HCEC 1CT (cell line): ENCODE measurements at regions not wholly inside any gene's neighbourhood (a gene's known extent, or its start where the extent isn't known, plus 50 kb on each side); places are given as distances from the start of the nearest gene placed in this dataset.

Experiments
- DNase-seq: peaks from one replicate; pipeline ENCODE4 v3.0.0-alpha.2; 2017

DNA sequence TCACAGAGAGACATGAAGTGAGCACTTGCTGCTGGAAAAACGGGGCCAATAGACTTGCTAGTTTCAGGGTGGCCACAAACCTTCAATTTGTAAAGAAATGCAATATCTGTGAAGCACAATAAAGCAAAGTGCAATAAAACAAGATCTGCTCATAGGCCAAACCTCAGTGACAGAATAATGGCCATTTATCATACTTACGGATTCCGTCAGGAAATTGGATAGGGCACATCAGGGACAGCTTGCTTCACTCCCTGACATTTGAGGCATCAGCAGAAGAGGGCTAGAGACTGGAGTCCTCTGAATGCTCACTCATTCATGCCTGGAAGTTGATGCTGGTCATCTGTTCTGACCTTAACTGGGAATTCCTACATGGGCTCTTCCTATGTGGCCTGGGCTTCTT is 165.5 kb upstream of the OPRM1 start:
- no peak for DNase-seq

DNA sequence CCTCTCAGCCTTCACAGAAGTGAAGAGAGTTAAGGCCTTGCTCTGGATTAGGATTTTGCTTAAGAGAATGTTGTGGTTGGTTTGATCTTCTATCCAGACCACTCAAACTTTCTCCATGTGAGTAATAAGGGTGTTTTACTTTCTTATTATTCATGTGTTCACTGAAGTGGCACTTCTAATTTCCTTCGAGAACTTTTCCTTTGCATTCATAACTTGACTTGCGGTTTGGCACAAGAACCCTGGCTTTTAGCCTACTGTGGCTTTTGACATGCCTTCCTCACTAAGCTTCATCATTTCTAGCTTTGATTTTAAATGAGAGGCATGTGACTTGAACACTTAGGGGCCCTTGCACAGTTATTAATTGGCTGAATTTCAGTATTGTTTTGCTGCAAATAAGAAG is 166.1 kb upstream of the OPRM1 start:
- DNase-seq, result no peak

DNA sequence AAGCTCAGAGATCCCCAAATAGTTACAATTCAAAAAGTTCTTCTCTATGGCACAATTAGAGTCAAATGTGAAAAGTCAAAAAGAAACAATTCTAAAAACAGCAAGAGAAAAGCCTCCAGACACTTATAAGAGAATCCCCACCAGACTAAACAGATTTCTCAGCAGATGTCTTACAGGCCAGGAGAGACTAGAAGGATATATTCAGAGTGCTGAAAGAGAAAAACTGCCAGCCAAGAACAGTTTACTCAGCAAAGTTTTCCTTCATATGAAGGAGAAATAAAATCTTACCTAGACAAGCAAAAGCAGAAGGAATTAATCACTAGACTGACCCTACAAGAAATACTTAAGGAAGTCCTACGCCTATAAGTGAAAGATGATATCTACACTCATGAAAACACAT is 176.1 kb upstream of the OPRM1 start:
- DNase-seq, result no peak

DNA sequence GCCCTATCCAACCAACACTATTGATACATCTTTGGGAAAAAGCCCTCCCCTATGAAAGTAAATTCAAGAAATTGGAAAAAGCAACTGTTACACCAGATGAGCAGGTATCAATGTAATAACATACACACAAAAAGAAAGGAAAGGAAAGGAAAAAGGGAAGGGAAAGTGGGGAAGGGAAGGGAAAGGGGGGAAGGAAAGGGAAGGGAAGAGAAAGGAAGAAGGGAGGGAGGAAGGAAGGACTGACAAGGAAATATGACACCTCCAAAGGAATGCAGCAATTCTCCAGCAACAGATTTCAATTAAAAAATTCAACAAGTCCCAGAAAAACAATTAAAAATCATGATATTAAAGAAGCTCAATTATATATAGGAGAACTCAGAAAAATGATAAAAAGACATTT is 176.9 kb upstream of the OPRM1 start:
- DNase-seq, result no peak

DNA sequence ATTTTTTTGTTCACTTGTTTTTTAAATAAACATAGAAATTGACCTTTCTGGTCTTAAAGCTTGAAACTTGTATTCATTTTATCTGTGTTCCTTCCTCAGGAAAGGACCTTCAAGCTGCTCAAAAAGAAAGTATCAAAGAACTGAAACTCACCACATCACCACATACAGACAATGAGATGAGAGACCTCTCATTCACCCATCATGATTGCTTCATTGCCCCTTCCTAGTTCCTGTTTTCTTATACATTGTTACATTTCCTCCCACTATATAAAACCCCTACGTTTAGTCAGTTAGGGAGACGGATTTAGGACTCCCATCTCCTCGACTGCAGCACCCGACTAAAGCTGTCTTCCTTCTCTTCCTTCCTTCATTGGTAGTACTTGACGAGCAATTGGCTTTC is 180.5 kb upstream of the OPRM1 start:
- DNase-seq, result no peak

DNA sequence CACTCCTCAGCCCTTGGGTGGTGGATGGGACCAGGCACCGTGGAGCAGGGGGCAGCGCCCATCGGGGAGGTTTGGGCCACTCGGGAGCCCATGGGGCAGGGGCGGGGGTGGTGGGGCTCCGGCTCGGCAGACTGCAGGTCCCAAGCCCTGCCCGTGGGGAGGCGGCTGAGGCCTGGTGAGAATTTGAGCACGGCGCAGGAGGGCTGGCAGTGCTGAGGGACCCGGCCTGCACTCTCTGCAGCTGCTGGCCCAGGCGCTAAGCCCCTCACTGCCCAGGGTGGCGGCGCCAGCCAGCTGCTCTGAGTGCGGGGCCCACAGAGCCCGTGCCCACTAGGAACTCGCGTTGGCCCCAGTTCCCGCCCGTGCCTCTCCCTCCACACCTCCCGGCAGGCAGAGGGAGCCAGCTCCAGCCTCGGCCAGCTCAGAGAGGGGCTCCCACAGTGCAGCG is 182.1 kb upstream of the OPRM1 start:
- DNase-seq, result no peak

DNA sequence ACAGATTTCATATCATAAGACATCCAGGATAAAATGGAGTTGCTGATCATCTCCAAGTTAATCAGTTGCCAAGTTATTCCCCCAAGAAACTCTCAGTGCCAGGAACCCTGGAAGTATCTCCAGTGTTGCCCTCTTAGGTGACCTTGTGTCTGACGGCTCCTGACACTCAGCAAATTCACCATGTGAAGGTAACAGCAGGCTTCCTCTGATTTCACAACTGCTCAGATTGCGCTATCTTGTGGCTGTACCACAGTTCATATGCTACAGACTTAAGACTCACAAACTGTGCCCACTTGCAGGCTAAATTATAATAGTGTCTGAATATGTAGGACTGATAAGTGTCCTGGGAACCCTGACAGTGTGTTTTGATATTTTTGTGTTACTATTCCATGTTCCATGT is 186.6 kb upstream of the OPRM1 start:
- DNase-seq, result no peak

DNA sequence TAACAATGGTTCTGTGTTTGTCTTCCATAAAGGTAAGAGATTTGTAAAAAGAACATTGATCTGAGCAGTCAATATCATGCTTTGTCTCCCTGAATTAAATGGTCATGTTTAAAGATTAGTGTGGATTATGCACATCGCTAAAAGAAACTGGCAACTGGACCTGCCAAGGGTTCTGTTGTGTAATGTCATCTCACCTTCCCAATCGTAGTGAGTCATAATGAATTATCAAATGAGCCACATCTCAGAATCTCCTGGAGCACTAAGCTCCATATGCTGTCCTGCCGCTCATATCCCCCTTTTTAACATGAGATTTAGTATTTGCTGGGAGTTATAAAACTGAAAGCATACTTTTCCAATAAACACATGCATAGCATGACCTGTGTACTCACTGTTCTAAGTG is 187.0 kb upstream of the OPRM1 start:
- DNase-seq, result no peak

DNA sequence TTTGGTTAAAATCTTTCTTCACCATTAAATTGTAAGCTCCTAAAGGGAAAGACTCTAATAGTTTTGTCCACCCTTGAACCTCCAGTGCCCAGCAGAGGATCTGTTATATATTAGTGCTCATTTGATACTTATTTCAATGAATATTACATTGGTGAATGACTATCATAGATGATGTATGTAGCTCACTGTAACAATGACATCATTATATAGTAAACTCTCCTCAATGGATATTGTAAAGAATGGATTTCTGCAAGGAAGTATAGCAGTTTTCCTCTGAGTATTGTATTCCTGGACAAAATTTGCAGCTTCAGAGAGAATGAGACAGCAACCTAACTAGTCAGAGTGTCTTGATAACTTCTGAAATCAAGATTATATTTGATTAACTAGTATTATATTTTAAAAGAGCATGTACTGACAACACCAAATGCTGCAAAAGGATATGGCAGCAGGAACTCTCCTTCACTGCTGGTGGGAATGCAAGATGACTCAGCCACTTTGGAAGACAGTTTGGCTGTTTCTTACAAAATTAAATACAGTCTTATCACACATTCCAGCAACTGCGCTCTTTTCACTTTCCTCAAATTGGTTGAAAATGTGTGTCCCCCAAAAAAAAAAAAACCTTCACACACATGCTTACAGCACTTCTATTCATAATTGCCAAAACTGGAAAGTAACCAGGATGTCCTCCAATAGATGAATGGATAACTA is 189.8 kb upstream of the OPRM1 start:
- no peak for DNase-seq

DNA sequence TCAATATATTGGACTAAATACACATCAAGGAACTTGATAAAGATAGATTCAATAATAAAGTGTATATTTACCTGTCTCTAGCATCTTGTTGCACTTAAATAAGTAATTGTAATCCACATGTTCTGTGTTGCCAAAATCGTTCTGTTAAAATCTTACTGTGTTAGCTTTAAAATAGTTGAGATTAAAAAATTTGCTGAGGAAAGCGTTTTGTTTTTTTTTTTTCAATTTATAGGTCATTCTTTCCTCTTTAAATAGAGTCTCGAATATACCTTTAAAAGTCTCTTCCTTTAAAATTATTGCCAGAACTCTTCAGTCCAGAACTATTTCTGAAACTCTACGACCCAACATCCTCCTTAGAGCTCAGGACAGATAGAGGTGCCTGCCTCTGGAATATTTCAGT is 195.6 kb upstream of the OPRM1 start:
- DNase-seq, result no peak

DNA sequence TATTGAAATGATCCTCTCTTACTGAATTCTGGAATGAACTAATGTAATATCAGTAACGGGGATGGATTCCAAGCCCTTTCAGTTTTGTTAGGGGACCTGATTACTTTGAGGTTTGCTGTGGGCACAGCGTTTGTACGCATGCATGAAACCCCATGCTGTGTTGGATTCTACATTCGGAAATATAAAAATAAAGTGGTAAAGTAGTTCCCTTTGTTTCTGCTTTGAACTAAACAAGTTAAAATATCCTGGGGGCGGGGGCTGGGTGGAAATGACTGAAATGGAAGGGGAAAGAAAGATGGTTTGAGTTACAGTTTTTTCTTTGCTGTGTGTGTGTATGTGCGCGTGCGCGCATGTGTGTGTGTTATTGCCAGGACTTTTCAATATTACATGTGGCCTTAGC is 196.5 kb upstream of the OPRM1 start:
- no peak for DNase-seq

DNA sequence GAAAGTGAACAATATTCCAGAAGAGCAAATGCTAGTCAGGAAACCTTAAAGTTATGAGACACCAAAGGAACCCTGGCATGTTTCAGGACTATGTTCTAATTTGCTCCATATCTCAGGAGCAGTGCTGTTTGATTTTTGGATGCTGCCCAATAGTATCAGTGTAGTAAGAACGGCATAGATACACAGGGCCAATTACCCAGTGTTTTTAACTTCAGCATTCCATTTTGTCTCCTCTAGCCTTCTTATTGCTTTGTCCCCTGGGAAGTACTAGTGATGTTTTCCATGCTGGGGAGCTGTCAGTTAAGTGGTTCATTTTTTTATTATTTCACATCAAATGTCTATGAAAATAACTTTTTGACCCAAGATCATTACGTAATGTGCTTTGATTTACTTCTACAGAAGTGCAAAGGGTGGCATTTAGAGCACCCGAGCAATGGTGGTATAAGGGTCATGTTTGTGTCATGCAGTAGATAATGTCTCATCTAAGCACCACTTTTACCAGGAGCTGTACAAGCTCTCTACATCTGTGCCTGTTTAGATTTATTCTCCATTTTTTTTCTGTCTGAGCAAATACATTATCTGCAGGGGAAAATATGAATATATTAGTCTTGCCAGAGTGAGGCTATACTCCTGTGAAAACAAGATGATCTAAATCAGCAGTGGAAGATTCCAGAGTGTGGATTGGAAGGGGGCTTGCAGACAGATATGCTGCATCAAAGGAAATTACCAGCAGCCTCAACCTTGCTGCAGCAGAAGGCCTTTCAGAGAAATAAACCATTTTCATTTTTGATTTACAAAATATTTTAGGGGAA is 198.8 kb upstream of the OPRM1 start:
- DNase-seq, result no peak

DNA sequence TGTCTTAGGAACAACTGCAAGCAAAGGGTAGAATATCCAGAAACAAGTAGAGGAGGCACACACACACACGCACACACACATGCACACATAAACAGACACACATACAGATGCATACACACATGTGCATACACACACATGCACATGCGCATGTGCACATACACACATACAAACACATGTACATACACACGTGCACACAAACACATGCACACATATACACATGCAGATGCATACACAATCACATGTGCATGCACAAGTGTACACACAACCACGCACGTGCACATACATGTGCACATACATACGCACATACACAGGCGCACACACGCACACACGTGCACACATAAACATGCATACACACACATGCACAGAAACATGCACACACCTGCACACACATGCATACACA is 206.5 kb upstream of the OPRM1 start:
- DNase-seq, result no peak

DNA sequence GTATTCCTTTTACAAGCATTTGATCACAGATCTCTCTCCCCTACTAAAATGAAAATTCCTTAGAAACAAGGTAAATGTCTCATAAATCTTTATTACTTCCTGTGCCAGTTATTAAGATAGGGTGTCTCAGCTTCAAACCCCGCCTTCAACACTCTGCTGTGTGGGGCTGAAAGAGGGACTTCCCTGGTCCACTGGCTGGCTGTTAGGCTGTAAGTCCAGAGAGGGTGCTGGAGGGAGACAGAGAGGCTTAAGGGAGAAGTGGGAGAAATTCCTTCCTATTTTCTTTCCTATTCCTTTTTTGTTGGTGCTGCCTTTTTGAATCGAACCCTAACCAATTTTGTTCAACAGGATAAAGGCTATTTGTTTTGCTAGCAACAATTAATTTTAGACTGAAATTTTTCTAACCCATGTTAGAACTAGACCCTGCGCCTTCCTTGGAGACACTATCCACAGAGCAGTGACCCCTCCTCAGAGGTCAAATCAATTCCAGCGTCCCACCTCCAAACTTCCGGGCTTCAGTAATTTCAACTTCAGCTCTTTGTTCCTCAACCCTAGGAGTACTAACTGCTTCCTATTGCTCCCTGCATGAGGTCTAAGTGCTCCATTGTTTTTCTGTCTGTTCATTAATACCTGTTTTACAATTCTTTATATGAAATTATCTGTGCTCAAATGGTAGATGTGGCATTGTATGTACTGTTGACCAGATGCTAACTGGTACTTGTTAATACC is 207.5 kb upstream of the OPRM1 start:
- DNase-seq, result no peak

DNA sequence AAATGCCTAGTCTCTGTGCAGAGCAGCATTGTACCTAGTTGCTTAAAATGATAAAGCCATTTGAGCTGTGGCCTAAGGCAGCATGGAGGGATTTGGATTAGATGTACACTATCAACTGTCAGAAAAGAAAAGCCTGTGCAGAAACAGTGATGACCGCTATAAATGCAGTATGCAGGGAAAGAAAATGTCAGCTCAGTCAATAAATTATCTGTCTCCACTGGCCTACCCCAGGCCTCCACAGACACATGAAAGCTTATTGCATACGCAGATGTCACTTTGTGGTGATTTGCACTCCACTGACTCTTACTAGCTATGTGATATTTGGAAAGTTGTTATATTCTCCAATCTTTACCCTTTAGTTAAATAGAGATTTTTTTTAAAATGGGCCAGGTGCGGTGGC is 221.9 kb upstream of the OPRM1 start:
- no peak for DNase-seq

DNA sequence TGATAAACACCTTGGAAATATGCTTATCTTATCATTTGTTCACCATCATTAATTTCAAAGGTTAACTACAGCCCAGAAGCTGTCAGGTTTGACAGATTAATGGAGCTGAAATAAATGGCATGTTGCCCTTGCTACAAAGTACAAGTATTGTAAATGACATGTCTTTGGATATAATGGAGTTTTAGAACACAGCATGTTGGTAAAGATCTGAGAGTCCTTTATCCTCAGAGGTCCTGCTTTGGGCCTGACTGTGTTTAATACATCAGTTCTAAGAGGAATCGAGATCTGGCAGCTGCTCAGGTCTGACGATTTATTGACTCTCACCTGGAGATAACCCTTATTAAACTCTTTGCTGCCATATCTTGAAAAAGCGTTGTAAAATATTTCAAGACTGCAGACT is 222.7 kb upstream of the OPRM1 start:
- DNase-seq, result no peak

DNA sequence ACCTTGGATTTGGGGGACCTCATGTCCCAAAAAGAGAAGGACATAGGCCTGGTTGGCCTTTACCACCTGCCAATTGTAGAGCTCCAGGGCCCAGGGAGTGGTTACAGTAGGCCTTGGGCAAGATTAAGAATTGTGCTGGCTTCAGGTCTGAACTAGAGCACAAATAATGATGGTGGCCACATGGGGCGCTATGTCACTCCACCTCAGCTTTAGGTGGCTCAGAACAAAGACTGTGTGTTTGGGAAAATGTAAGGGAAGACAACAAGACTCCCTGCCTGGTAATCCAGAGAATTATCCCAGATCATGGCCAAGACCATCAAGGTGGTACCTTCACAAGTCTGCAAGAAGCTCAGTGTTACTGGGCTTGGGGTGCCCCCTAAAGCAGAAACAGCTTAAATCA is 224.9 kb upstream of the OPRM1 start:
- no peak for DNase-seq

DNA sequence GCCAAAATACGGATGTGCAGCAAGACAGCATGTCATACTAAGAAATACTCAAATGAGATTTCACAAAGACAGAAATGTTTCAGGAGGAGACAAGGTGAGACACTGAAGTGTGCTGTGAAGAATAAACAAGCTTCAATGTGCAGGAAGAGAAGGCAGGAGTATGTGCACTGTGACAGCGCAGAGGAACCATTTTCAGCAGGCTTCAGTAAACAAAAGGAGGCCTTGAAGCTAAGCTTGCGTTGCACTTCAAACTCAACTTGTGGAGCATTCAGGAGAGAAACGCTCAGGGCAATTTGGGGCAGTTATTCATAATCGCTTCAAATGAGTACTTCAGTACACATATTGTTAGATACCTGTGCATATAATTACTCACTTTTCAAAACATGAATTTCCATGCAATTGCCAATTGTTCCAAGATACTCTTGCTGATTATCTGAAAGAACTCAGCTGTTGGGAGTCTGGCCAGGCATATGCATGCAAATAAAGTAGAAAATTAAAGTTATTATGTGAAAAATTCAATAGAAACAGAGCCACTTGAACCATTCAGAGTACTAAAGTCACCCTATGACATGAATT is 234.2 kb upstream of the OPRM1 start:
- no peak for DNase-seq

DNA sequence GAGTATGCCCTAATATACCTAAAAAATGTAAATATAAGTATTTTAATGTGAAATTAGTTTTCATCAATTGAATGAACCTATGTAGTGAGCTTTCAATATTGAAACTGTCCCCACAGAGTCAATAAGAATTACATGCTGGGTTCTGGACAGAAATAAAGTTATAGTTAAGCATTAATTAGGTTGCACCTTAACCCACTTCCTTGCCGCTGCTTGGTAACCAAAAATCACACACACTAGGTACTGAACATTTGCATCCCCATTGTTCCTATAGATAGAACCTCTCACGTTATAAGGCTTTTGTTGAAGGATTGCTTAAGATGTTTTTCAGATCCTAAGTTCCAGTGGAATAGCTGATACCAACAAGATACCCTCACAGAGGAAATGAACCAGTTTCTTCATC is 237.1 kb upstream of the OPRM1 start:
- no peak for DNase-seq

DNA sequence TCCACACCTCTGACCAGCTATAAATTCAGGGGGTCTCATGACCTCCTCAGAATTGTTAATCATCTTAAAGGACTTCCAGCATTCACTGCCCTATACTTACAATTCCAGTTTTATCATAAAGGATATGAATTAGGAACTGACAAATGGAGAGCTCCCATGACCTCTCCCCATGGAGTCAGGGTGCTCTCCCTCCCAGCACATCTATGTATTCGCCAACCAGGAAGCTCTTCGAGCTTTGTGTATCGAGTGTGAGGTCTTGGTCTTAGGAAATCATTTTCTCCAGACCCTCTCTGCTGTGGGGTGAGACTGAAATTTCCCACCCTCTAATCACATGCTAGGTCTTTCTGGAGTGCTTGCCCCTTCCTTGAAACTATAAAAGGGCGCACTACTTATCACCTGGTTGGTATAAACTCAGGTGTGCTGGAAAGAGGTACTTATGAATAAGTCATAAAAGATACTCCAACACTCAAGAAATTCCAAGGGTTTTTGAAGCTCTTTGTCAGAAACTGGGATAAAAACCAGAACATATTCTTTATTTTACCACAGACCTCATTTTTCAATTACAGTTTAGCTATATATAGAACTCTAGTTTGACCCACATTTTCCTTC is 238.4 kb upstream of the OPRM1 start:
- no peak for DNase-seq

DNA sequence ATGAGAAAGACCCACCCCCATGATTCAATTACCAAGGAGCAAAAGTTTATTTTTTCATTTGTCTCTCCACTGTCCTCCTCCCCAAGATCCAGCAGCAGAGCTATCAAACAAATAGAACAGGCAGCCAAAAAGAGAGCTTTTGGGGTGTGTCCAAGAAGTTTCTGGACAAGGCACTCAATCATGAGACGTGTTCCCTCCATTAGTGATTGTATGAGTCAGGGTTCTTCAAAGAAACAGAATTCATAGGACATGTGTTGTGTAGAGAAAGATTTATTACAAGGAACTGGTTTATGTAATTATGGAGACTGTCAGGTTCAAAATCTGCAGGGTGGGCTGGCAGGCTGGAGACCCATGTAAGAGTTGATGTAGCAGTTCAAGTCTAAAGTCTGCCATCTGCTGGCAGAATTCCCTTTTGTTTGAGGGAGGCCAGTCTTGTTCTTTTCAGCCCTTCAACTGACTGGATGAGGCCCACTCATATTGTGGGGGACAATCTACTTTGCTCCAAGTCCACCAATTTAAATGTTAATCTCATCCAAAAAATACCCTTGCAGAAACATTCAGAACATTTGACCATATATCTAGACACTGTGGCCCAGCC is 248.1 kb upstream of the OPRM1 start:
- peak; percentile 47 for DNase-seq

DNA sequence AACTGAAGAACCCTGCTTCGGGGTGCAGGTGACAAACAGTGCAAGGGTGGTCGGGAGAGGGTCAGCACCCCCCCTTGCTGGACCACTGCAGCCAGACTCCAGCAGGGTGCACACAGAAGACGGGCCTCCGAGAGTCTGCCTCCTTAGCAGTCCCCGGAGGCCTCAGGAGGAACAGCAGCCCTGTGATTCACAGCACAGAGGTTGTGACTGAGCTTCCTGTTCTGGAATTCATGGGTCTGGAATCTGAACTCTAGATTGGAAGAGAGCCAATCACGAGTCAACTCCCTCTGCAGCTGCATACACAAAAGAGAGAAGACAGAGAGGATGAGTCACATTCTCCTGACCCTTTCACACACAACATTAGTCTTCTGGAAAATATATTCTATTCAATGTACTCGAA is 249.0 kb upstream of the OPRM1 start:
- DNase-seq, result peak; percentile 95

DNA sequence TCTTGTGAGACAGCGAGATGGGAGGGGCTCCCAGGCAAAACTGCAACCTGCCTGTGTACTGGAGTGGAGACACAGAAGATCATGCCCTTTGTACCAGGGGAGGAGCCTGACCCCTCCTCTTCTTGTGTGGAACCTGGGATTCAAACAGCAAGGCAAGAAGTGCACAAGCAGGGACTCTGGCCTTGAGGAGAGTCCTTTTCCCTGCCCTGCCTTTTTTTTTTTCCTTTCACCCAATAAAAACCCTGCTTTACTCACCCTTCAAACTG is 251.8 kb upstream of the OPRM1 start:
- no peak for DNase-seq
